DND-41 (cell line): ENCODE measurements at regions not wholly inside any gene's neighbourhood (a gene's known extent, or its start where the extent isn't known, plus 50 kb on each side); places are given as distances from the start of the nearest gene placed in this dataset.
A peak's percentile ranks its signal among the peaks of the same experiment; 100 is the strongest.

Experiments
- ATAC-seq: fragments of 200-7000 bp; cut with Tn5 transposase; 3 replicates; pipeline ENCODE4 v1.9.1; 2021; ENCODE audit warnings: low read depth; ENCODE audit not compliant: insufficient read depth
- DNase-seq: peaks from one replicate; pipeline ENCODE4 v3.0.0-alpha.2; 2020
- H2AFZ ChIP-seq: 2 replicates; pipeline ENCODE4 v1.6.0; 2012; ENCODE audit warnings: low read depth, low read length
- H3K27ac ChIP-seq: 2 replicates; pipeline ENCODE4 v1.5.1; 2012; ENCODE audit warnings: low read length, inconsistent platforms
- H3K27me3 ChIP-seq: fragments of 200-600 bp; sonication (generic); 2 replicates; pipeline ENCODE4 v1.6.0; 2012; ENCODE audit warnings: low read length, mild to moderate bottlenecking, inconsistent platforms; ENCODE audit not compliant: insufficient read depth, poor library complexity
- H3K36me3 ChIP-seq: 2 replicates; pipeline ENCODE4 v1.5.1; 2012; ENCODE audit warnings: low read length, inconsistent platforms; ENCODE audit not compliant: insufficient read depth
- H3K4me1 ChIP-seq: 2 replicates; pipeline ENCODE4 v1.5.1; 2012; ENCODE audit warnings: mild to moderate bottlenecking, low read length; ENCODE audit not compliant: insufficient read depth
- H3K4me2 ChIP-seq: 2 replicates; pipeline ENCODE4 v1.6.0; 2012; ENCODE audit warnings: mild to moderate bottlenecking, moderate library complexity, low read length, inconsistent platforms; ENCODE audit not compliant: insufficient read depth
- H3K4me3 ChIP-seq, 2 experiments: fragments of 200-600 bp in 1 of 2; shearing (Covaris generic) in 1 of 2; 2 replicates each; pipeline ENCODE4 v1.5.1; 2012 to 2016; ENCODE audit warnings: inconsistent platforms in 2 of 2, low read length in 2 of 2, mild to moderate bottlenecking in 2 of 2, low read depth in 1 of 2, moderate library complexity in 1 of 2
- H3K79me2 ChIP-seq: 2 replicates; pipeline ENCODE4 v1.6.0; 2012; ENCODE audit warnings: low read length, inconsistent platforms; ENCODE audit not compliant: insufficient read depth
- H3K9ac ChIP-seq: 2 replicates; pipeline ENCODE4 v1.6.0; 2012; ENCODE audit warnings: low read depth, mild to moderate bottlenecking, inconsistent platforms, low read length, moderate library complexity
- H3K9me3 ChIP-seq: 2 replicates; pipeline ENCODE4 v1.5.1; 2012; ENCODE audit warnings: low read length, moderate library complexity, mild to moderate bottlenecking, inconsistent platforms; ENCODE audit not compliant: insufficient read depth, severe bottlenecking
- H4K20me1 ChIP-seq: 2 replicates; pipeline ENCODE4 v1.6.0; 2012; ENCODE audit warnings: low read length; ENCODE audit not compliant: insufficient read depth
- EZH2 ChIP-seq: IDR thresholded peaks from 3 replicates; pipeline ENCODE4 v1.6.1; 2012; ENCODE audit warnings: borderline replicate concordance, low read depth, mild to moderate bottlenecking, moderate library complexity, low read length, inconsistent platforms; ENCODE audit not compliant: severe bottlenecking
- TF ChIP-seq, protein P1 (sequence below): IDR thresholded peaks from 2 replicates; pipeline ENCODE4 v1.5.1; 2012; ENCODE audit warnings: borderline replicate concordance, low read length, moderate library complexity, mild to moderate bottlenecking; ENCODE audit not compliant: poor library complexity, severe bottlenecking; ENCODE audit errors: extremely low read depth

- DNase-seq (no peak), ATAC-seq (no peak)
- H3K4me1 ChIP-seq: no peaks in the 10 kb centered on the region
- H3K9me3 ChIP-seq: no peaks in the 10 kb centered on the region
- H3K27me3 ChIP-seq: no peaks in the 10 kb centered on the region
- H3K36me3 ChIP-seq: no peaks in the 10 kb centered on the region
- TF ChIP-seq EZH2: no peak
- TF ChIP-seq, protein P1, sequence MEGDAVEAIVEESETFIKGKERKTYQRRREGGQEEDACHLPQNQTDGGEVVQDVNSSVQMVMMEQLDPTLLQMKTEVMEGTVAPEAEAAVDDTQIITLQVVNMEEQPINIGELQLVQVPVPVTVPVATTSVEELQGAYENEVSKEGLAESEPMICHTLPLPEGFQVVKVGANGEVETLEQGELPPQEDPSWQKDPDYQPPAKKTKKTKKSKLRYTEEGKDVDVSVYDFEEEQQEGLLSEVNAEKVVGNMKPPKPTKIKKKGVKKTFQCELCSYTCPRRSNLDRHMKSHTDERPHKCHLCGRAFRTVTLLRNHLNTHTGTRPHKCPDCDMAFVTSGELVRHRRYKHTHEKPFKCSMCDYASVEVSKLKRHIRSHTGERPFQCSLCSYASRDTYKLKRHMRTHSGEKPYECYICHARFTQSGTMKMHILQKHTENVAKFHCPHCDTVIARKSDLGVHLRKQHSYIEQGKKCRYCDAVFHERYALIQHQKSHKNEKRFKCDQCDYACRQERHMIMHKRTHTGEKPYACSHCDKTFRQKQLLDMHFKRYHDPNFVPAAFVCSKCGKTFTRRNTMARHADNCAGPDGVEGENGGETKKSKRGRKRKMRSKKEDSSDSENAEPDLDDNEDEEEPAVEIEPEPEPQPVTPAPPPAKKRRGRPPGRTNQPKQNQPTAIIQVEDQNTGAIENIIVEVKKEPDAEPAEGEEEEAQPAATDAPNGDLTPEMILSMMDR: no peak
- H3K4me3 ChIP-seq: no peak overlapping the region
- H2AFZ ChIP-seq: no peak overlapping the region
- no peak overlapping the region for H3K9ac ChIP-seq
- H4K20me1 ChIP-seq: no peaks in the 10 kb centered on the region
- H3K4me2 ChIP-seq: no peak overlapping the region
- no peak overlapping the region for H3K27ac ChIP-seq
- no peaks in the 10 kb centered on the region for H3K79me2 ChIP-seq
Observed at GRCh38 chr13:89113744-89114143, 1442.6 kb downstream of the SLITRK5 start.

DNA sequence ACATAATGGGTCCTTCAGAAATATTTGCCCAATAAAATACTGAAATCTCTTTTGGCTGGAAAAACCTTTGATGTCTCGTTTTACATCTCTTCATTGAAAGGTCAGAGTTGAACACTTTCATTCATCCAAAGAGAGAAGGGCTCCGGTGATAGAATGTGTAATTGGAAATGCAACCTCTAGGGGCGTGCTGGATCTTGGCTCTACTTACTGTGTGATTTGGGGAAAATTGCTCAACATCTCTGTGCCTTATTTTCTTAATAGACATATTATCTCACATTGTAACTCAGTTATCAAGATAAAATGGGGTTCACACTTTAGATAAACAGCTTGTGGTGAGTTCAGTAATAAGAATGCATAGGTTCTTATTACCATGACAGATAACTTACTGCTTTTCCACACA, 1444.1 kb downstream of the SLITRK5 start:
- H2AFZ ChIP-seq: no peak overlapping the region
- H3K79me2 ChIP-seq: no peaks in the 10 kb centered on the region
- no peak overlapping the region for H3K4me3 ChIP-seq
- H3K27ac ChIP-seq: no peak overlapping the region
- no peaks in the 10 kb centered on the region for H3K36me3 ChIP-seq
- H3K27me3 ChIP-seq: no peaks in the 10 kb centered on the region
- TF ChIP-seq, protein P1: peak; percentile 37
- TF ChIP-seq EZH2: no peak
- H3K4me2 ChIP-seq: no peak overlapping the region
- H3K9ac ChIP-seq: no peak overlapping the region
- ATAC-seq (no peak), DNase-seq (no peak)
- H4K20me1 ChIP-seq: no peaks in the 10 kb centered on the region
- H3K4me1 ChIP-seq: no peaks in the 10 kb centered on the region
- H3K9me3 ChIP-seq: no peaks in the 10 kb centered on the region

DNA sequence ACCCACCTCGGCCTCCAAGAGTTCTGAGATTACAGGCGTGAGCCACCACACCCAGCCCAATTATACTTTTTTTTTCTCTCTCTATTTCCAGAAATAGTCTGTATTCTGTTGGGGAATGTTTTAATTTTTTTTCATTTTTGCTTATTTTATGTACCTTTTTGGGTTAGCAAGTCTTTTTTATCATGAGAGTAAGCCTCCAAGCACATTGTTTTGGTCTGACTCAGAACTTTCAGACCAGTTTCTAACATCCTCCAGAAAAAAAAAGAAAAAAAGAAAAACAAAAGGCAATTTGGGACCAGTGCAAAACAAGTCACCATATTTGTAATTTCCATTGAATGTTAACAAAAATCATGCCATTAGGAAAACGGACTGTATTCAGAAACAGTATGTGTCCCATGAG, 1465.5 kb downstream of the SLITRK5 start:
- Histone ChIP-seq H3K4me3 (no peak overlapping the region), H4K20me1 (no peaks in the 10 kb centered on the region), H3K4me1 (no peaks in the 10 kb centered on the region), H2AFZ (no peak overlapping the region), H3K9me3 (no peaks in the 10 kb centered on the region), H3K36me3 (no peaks in the 10 kb centered on the region), H3K4me2 (no peak overlapping the region), H3K9ac (no peak overlapping the region), H3K27ac (no peak overlapping the region), H3K27me3 (no peaks in the 10 kb centered on the region), H3K79me2 (no peaks in the 10 kb centered on the region)
- no peak for ATAC-seq
- no peak for DNase-seq
- no peak for TF ChIP-seq EZH2
- TF ChIP-seq, protein P1: no peak

DNA sequence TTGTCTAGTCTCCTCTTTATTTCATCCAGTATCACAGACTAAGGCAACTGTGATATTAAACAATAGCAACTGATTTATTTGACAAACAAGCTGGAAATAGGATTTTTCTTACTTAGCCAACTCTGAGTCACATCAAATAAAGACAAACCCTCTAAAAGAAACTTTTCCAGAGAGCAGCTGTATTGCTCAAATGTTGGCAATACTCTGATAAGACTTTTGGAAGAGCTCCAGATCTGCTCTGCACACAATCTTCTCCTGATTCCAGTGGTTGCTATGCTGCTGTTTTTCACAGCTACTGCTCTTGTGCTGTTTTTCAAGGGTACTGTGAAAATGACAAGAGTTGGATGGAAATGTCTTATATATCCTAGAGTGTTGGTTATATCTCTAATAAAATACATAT, 1479.2 kb downstream of the SLITRK5 start:
- no peaks in the 10 kb centered on the region for H4K20me1 ChIP-seq
- no peaks in the 10 kb centered on the region for H3K36me3 ChIP-seq
- TF ChIP-seq EZH2: no peak
- TF ChIP-seq, protein P1: no peak
- H3K9ac ChIP-seq: no peak overlapping the region
- DNase-seq (no peak), ATAC-seq (no peak)
- H3K4me2 ChIP-seq: no peak overlapping the region
- no peaks in the 10 kb centered on the region for H3K4me1 ChIP-seq
- H3K27me3 ChIP-seq: no peaks in the 10 kb centered on the region
- H3K27ac ChIP-seq: no peak overlapping the region
- no peak overlapping the region for H3K4me3 ChIP-seq
- no peak overlapping the region for H2AFZ ChIP-seq
- no peaks in the 10 kb centered on the region for H3K9me3 ChIP-seq
- H3K79me2 ChIP-seq: no peaks in the 10 kb centered on the region
